ENCODE measurements at regions not wholly inside any gene's neighbourhood (a gene's known extent, or its start where the extent isn't known, plus 50 kb on each side); places are given as distances from the start of the nearest gene placed in this dataset.

GRCh38 chr16:52634104-52634503 lies 87.2 kb upstream of the TOX3 start:
- DNase-seq: no peak

DNA sequence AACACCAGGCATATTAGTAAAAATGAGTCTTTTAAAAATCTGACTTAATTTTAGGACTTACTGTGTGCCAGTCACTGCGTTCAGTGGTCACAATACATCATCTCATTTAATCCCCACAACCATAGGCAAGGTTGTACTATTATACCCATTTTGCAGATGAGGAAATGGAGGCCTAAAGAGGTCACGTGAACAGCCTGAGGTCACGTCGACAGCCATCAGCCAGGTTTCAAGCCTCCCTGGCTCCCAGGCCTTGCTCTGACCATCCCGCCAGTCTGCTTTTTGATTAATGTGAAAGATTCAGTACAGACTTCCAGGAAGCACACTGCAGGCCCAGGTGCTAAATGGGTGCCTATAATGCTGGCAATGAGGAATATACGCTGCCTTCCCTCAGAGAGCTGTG lies 86.3 kb upstream of the TOX3 start:
- DNase-seq: no peak

GRCh38 chr16:52631711-52632110 lies 84.8 kb upstream of the TOX3 start:
- DNase-seq: no peak

DNA sequence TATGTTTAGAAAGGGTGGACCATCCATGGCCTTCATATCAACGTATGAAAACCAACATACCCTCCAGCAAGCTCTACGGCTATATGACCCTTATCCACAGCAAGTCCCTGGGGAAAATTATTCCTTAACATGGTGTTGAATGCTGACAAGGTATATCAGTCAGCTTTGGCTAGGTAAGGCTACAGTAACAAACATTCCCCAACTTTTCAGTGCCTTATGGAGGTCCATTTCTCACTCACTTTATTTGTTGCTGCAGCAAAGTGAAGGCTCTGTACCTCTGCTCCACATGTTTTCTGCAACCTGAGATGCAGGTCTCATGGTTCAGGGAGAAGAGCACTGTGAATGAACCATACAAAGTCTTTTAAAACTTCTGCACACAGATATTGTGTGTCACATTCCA lies 83.8 kb upstream of the TOX3 start:
- DNase-seq: no peak

- DNase-seq: no peak
Observed at GRCh38 chr16:52629296-52629695, 82.4 kb upstream of the TOX3 start.

GRCh38 chr16:52624891-52625290 lies 77.9 kb upstream of the TOX3 start:
- DNase-seq: no peak

- no peak for DNase-seq
Observed at GRCh38 chr16:52621651-52622050, 74.7 kb upstream of the TOX3 start.

DNA sequence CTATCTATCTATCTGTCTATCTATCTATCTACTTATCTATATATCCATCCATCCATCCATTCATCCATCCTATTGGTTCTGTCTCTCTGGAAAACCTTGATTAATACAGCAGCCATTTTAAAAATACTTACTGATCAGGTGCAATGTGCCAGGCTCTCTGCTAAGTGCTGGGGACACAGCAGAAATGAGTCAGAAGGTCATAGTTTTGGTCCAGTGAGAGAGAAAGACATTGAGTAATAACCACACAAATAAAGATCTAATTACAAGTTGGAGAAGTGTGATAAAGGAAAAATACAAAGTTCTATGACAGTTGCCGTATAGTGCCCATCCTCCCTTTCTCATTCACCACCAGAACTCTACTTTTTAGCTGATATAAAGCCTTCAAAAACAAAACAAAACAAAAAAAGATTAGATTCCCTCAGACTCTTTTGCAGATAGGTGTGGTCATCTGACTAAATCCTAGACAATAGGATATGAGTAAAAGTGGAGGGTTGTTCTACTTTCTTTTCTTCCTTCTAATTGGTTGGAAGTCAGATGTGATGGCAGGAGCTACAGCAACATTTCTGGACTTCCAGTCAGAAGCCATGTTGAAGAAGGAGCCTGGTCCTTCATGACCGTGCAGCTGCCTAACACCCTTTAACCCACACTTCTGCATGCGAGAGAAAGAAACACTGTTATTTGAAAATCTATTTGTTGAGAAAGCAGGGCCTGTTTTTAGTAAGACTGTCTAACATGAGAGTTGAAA lies 72.0 kb upstream of the TOX3 start:
- no peak for DNase-seq

GRCh38 chr16:52617591-52617990 lies 70.6 kb upstream of the TOX3 start:
- DNase-seq: no peak

DNA sequence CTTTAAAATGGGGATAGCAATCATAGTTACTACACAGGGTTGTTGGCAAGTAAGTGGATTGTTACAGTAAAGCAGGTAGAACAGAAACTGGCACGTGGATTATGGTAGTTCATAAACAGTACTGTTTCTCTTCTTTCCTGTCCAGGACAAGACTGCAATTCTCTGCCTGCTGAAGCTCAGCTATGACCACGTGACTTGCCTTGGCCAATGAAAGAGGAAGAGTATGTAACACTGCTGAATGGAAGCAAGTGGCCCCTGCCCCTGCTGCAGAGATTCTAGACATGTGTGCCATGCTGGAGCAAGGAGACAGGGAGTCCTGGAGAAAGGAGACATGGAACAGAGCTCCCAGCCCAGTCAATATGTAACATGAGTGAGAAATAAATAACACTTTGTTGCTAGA lies 66.6 kb upstream of the TOX3 start:
- DNase-seq: no peak

GRCh38 chr16:52611817-52612673 lies 65.1 kb upstream of the TOX3 start:
- no peak for DNase-seq

DNA sequence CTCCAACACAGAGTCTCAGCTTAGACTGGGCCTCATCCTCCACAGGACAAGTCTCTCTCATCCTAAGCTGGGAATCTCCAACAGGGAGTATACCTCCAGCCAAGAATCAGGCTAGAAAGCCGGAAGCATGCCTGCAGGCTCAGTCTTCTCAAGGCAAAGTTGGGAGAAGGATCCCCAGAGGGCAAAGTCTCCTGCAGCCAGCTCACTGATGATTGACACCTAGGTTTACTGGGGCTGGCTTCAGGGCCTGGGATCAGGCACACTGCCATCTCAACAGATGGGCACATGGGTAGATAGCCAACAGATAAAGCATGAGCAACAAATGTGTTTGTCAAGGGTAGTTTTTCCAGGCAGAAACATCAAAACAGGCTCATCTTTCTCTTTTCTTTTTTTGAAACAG lies 56.1 kb upstream of the TOX3 start:
- no peak for DNase-seq

DNA sequence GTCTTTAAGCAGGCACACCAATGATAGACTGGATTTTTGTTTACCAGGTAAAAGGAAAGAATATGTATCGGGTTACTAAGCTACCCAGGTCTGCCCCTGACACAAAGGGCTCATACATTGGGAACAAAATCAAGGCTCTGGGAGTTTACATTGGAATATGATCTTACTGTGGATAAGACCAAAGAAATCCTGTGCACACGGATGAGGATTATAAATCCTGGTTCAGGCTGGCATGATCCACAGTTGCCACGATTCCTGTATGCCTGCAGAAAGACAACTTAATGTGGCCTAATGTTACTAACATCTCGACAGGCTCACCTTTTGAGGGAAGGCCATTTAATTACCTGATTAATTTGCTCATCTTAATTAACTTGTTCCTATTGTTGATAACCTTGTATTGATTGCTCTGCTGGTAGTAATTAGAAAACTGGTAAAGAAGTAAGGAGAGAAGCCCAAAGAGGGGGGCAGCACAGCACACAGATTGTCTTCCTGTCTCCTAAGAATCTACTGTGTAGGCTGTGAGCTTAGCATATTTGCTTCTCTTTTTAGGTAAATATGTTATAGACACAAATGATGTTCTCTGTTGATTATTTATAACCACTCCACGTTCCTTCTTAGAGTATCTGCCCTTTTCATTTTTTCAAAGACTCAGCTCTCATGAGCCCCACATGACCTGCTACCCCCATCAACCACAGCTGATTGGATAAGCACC lies 51.0 kb upstream of the TOX3 start:
- DNase-seq: no peak

DNA sequence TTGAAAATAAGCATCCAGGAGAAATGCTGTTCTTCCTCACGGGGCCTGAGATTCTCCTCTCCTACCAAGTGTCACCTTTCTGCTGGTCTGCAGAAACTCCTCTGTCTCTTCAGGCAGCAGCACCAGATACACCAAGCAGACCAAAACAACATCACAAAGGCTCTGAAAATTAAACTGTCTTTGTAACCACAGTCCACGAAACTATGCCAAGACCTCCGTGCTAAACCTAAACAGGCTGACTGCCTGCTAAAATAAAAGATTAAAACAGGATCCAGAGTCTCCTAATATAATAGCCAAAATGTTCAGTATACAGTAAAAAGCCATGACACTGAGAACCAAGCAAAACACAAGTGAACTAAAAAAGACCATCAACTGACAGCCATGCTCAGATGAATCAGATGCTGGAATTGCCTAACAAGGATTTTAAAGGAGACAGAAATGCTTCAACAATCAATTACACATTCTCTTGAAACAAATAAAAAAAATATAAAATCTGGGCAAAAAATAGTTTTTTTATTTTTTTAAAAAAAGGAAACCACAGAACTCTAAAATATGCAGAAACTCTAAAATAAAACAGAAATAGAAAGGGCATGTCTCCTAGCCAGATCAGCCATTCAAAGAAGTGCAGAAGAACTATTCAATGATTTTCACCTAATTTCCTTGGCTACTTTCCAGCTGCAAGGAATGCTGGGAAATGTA lies 50.3 kb upstream of the TOX3 start:
- no peak for DNase-seq
